ENCODE measurements at regions not wholly inside any gene's neighbourhood (a gene's known extent, or its start where the extent isn't known, plus 50 kb on each side); places are given as distances from the start of the nearest gene placed in this dataset.

- no peak for DNase-seq
These were observed 426.6 kb downstream of the OMA1 start for GRCh38 chr1:58119971-58120370.

- no peak for DNase-seq
These were observed 430.2 kb downstream of the OMA1 start for GRCh38 chr1:58116284-58116683.

DNA sequence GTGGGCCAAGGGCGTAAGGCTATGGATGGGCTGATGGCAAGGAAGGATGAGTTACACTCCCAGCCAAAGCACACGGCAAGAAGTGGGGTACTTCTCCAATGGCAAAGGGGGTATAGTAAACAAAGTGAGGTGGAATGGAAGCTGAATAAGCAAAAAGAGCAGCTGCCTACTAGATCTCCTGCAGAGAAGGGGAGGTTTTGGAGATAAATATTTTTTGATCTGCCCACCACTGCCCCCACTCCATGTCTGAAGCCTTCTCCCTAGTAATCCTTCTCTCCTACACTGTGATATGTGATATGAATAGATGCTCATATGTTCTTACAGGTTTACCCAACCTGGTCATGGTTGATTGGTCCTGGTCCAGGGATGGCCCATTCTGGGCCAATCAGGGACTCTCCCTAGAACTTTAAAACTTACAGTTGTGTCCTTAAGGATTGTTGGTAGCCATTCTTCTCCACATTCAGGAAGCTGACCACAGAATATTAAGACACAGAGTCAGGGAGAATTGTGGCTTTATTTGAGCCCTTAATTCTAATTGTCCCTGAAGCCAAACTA is 436.8 kb downstream of the OMA1 start:
- DNase-seq, result no peak

GRCh38 chr1:58108783-58109182 is 437.7 kb downstream of the OMA1 start:
- DNase-seq, result no peak

DNA sequence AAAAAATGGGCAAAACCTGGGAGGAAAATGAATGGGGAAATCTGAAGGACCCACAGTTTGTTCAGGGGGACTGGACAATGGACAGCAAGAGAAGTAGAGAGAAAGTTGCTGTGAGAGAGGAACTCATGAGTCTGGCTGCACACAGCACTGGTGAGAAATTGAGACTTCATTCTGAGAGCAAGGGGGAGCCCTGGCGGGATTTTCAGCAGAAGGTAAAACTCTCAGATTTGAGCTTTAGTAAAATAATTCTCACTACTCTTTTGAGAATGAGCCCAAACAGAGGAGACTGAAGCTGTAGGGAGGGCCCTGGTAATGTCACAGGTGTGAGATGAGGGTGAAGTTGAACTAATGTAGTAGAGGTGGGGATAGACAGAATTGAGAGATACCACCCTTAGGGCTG is 438.6 kb downstream of the OMA1 start:
- no peak for DNase-seq

DNA sequence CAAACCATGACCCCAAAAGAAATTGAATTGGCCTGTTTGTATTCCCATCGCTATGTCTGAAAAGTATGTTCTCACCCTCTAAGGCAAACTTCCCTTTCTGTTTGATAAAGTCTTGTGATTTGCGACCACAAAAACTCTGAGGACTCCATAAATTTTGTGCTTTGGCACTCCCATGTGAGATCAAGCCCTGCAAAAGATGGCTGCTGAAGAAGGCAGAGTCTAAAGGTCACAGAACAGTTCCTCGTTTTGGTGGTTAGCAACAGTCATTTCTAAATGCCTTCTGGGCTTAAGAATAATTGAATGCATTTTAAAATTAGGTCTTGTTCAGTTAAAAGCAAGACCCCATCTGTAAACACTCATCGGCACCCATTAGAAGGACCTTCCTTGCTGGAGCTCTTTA is 441.6 kb downstream of the OMA1 start:
- no peak for DNase-seq

- DNase-seq, result no peak
These were observed 449.8 kb downstream of the OMA1 start for GRCh38 chr1:58096714-58097113.

- DNase-seq, result no peak
These were observed 451.3 kb downstream of the OMA1 start for GRCh38 chr1:58095183-58095582.

GRCh38 chr1:58094221-58094620 is 452.3 kb downstream of the OMA1 start:
- DNase-seq, result no peak

- no peak for DNase-seq
These were observed 455.9 kb downstream of the OMA1 start for GRCh38 chr1:58090640-58091039.

DNA sequence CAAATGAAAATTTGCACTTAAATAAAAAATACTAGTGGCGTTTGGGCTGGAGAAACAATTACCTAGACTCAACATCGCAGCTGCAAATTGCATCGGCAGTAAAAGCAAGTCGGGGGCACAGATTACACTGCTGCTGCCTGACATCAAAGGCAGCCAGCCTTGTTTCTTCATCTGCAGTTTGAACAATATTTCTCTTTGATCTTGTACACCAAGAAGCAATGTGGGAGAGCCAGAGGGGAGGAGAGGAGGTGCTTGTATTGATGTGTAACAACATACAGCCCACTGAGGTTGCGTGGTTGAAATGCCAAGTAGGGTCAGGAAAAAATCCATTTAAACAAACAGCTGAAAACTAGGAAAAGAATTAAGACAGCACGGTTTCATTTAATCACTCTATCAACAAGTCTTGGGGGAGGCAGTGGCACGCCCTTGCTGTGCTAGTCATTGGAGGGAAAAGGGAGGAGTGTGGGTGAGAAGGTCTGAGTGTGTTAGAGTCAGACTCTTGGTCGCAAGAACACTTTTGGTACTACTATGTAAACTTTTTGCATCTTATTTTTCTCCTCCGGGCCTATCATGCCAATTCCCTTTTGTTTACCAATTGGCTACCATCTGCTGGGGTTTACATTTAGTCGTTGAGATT is 456.5 kb downstream of the OMA1 start:
- DNase-seq, result no peak

GRCh38 chr1:58084266-58084665 is 462.3 kb downstream of the OMA1 start:
- no peak for DNase-seq

DNA sequence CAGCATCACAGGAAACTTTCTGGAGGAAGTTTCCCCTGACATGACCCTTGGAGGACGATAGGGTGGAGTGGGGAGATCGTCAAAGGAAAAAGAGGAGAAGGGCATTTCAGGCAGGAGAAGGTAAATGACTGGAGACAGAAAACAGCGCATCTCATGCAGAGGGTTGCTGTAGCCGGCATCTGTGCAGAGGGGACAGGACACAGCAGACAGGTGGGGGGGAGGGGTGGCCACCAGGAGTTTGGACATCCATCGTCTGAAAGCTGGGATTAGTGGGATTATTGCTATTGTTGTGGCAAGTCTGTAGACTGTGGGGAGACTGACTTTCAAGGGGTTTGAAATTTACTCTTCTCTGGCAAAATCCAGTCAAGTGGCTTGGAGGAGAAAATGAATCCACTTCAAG is 463.9 kb downstream of the OMA1 start:
- no peak for DNase-seq

DNA sequence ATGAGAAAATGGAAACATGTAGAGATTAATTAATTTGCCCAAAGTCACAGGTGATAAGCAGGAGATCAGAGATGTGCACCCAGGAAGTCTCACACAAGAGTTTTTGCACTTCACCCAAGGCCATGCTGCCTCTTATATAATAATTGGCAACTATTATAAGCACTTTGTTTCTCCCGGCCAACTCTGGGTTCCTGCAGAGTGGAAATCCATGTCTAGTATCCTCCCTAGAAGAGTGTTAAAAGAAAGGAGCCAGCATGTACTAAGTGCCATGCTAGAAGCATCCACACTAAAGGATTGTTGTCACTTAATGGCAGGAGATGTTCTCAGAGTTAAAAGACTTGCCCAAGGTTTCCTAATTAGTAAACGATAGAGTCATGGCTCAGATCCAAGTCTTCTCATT is 470.3 kb downstream of the OMA1 start:
- DNase-seq, result no peak

GRCh38 chr1:58075188-58075578 is 471.3 kb downstream of the OMA1 start:
- no peak for DNase-seq

DNA sequence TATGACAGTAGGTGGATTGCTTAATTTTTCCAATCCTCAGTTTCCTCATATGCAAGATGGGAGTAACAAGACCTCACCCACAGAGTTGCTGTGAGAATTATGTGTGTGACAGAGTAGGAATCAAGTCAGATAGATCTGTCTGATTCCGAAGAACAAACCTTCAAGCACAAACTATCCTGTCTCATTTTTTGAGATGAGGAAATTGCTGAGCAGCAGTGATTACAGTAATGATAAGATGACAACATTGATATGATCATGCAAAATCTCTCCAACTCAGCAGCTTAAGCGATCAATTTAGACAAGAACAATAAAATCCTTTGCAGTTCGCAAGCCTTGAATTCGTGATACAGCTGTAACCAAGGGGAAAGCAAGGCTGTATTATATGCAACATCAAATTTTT is 474.1 kb downstream of the OMA1 start:
- DNase-seq, result no peak

- DNase-seq, result no peak
These were observed 479.4 kb downstream of the OMA1 start for GRCh38 chr1:58067082-58067481.

DNA sequence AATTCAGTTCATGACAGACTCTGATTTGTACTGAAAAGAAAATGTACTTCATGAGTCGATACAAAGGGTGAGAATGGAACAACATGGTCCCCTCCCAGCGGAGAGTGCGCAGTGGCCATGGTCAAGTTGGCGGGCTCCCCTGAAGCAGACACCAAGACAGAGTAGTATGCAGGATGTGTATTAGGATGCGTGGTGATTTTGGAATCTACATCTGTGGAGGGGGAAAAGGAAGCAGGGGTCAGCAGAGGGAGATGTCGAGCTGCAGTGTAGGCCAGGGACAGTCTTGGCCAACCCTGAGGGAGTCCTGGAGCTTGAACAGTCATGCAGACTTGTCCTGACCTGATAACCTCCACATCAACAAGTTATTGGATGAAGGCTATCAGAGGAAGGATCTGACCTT is 481.0 kb downstream of the OMA1 start:
- DNase-seq, result no peak

- no peak for DNase-seq
These were observed 482.4 kb downstream of the OMA1 start for GRCh38 chr1:58064166-58064565.

DNA sequence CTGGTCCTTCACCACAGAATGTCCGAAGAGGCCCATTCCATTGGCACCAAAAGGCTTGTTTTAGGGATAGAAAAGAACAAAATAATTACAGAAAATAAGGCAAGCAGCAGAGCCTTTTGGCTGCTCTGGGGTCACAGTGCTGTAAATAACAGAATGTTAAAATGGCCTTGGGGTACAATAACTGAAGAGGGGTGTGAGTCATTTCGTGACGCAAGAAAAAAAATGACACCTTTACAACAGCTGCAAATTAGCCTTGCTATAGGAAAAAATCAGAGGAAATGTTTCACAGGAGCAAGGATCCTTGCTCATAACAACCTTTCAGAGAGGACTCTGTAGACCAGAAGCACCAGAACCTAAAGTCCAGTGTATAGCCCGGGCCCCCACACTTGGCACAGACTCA is 483.4 kb downstream of the OMA1 start:
- DNase-seq, result no peak

DNA sequence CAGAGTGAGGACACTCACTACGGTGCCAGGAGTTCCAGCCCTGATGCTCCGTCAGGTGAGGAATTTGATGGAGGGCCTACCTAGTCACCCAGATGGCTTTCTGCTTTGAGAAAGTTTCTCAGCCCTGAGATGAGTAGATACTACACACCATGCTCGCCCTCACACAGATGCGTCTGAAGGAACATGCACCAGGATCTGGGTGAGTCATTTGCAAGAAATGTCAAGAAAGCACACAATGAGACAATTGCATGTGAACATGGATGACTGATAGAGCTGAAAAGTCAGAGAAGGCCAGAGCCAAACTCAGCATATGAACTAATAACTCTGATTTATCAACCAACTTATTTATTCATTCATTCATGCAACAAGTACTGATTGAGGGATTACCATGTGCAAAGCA is 483.9 kb downstream of the OMA1 start:
- no peak for DNase-seq

GRCh38 chr1:58060559-58061170 is 485.9 kb downstream of the OMA1 start:
- DNase-seq, result no peak

DNA sequence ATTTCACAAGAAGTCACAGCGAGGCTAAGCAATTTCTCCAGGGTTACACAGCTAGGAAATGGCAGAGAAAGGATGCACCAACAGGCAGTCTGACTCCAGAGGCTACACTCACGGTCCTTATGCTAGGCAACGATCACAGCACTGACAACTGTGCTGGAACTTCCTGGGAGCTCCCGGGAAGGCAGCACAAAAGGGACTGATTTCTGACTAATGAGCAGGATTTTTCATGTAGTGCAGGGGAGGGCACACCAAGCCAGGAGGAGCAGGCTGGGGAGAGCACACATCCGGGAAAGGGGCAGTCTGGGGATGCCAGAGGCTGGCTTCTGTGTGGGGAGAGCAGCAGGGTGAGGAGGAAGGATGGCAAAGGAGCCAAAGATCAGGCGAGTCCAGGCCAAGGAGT is 486.7 kb downstream of the OMA1 start:
- DNase-seq, result no peak

- no peak for DNase-seq
These were observed 488.2 kb downstream of the OMA1 start for GRCh38 chr1:58058323-58058722.

DNA sequence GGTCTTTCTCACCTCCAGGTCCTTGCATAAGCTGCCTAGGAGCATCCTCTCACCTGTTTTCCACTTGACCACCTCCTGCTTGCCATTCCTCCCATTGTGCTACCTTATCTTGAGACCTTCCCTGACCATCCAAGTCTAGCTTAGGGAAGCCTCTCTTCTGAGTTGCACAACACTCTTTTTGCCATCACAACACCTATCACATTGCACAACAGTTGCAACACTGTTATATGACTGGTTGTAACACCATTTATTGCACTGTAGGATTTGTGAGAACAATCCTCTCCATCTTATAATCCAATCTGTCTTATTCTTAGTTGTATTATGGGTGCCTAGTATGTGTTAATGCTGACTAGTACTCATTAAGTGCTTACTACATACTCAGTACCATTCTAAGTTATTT is 488.7 kb downstream of the OMA1 start:
- no peak for DNase-seq

All from CD4-positive, alpha-beta T cell treated with Interferon gamma for 1 hour (primary cell).